Right kidney (tissue), 1 donor: ENCODE measurements at regions not wholly inside any gene's neighbourhood (a gene's known extent, or its start where the extent isn't known, plus 50 kb on each side); places are given as distances from the start of the nearest gene placed in this dataset.
A peak's percentile ranks its signal among the peaks of the same experiment; 100 is the strongest.
"Not testable (repeated sequence)": the region's sequence is repeated elsewhere in the genome, so short reads cannot be mapped to it uniquely, and the experiment has no call there.

ENCODE experiments used
- DNase-seq: peaks from one replicate; pipeline ENCODE4 v3.0.0-alpha.2; 2016

GRCh38 chr11:71638801-71639519 lies 56.3 kb upstream of the KRTAP5-11 start:
- peak; percentile 79 for DNase-seq

DNA sequence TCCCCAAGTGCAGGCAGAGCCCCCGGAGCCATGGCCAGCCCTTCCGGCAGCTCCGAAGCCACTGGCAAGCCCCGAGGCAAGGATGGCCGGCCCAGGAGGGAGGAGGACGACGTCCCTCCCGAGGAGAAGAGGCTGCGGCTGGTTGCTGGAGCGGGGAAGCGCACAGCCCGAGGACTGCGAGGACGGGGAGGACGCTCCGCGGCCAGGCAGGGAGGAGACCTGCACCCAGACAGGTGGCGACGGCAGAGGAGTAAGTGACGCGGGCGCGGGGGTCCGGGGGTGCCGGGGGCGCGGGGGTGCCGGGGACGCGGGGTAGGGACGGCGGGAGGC lies 56.8 kb upstream of the KRTAP5-11 start:
- peak; percentile 75 for DNase-seq

DNA sequence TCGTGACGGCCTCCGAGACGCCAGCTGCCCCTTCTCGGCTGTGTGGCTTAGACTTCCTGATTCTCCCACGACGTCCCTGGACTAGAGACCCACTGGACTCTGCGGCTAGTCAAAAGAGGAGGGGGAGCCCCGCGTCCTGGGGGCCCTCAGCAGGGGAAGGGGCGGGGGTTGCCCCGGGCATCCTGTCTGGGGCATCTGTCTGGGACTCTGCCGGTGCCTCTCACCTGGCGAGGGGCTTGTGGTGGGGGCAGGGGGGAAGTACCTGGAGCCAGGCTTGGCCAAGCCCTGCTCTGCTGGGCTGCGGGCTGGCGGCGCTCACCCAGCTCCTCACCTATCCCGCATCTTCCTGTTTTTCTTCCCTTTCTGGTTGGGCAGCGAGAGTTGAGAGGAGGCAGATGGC lies 57.2 kb upstream of the KRTAP5-11 start:
- DNase-seq, result not testable (repeated sequence)

DNA sequence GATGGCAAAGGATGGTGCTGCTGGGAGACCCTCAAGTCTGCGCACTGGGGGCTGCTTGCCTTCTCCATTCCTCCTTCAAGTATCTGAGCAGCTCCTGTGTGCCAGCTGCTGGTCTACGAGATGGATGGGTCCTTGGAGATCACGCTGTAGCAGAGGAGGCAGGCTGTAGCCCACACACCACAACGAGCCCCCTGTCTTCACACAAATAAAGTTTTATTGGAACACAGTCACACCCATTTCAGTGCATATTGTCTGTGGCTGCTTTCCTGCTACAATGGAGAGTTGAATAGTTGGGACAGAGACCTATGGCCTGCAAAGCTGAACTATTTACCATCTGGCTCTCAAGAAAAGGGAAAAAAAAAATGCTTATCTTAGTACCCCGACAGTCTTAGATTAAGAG lies 64.4 kb upstream of the KRTAP5-11 start:
- DNase-seq, result not testable (repeated sequence)

DNA sequence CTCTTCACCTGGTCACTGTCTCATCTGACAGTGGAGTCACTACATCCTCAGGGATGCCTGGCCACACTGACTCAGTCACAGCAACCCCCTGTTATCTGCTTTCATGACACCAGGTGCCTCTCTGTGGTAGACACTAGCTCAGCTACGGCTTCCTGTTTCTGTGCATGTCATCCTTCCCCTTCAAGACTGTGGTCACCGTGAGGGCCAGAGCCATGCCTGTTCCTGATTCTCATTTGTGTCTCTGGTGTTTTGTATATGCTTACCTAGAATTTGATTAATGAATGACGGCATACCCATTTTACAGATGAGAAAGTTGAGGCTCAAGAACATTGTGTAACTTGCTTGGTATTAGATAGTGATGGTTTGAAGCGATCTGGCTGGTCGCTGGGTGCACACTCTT lies 70.3 kb upstream of the KRTAP5-11 start:
- DNase-seq, result not testable (repeated sequence)

DNA sequence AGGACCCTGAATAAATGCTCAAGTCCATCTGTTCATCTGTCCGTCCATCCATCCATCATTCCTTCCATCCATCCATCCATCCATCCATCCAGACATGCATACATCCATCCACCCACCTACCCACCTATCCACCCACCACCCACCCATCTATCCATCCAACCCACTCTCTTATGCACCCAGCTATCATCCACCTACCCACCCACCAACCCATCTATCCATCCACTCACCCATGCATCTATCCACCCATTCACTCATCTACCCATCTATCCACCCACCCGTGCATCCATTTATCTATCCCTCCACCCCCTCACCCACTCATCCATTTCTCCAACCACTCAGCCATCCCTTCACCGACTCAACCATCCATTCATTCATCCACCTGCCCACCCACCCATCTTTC lies 71.7 kb upstream of the KRTAP5-11 start:
- DNase-seq, result not testable (repeated sequence)

GRCh38 chr11:71655041-71655440 lies 72.4 kb upstream of the KRTAP5-11 start:
- DNase-seq, result not testable (repeated sequence)

DNA sequence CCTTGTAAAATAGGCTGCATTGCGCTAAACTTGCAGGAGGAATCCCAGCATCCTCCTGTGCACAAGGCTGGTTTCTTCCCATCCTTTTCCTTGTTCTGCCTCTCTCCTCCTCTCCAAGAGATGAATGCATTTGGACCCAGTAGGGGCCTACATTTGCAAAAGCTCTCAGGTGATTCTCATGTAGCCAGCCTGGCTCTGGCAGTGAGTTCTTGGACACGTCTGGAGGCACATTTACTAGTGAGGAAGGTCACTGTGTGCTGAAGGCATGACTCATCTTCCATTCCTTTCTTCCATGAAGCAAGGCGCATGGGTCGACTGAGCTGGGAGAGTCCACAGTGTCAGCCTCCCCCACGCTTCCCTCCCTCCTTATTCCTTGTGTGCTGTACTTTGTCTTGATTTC lies 73.8 kb upstream of the KRTAP5-11 start:
- DNase-seq, result not testable (repeated sequence)

GRCh38 chr11:71664941-71665340 lies 82.3 kb upstream of the KRTAP5-11 start:
- not testable (repeated sequence) for DNase-seq

DNA sequence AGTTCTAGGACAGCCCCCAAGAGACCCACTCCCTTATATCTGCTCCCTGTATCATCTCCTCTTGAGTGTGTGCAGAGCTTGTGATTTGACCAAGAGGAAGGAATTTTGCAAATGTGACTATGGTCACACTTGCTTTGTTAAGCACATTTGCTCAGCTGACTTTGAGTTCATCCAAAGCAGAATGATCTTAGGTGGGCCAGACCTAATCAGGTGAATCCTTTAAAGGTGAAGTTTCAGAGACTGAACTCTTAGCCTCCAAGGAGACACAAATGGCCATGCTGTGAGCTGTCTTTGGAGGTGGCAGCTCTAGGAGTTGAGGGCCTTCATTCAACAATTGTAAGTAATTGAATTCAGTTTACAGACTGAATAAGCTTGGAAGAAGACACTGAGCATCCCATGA lies 115.4 kb upstream of the KRTAP5-11 start:
- not testable (repeated sequence) for DNase-seq

DNA sequence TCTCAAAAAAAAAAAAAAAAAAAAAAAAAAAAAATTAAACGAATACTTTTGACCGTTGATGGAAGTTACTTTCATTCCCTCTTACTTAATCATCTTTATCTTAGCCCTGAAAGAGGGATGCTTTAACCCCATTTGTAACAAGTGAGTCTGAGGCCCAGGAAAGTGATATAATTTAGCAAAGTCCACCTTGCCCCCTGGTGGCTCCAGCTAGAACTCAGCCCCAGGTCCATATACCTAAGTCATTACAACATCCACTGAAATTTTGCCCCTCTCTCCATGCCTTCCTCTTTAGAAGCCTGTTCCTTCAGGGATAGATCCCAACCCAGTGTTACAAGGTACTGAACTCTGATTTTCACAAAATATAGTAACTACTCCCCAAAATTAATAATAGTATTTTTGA lies 116.3 kb upstream of the KRTAP5-11 start:
- DNase-seq, result not testable (repeated sequence)

DNA sequence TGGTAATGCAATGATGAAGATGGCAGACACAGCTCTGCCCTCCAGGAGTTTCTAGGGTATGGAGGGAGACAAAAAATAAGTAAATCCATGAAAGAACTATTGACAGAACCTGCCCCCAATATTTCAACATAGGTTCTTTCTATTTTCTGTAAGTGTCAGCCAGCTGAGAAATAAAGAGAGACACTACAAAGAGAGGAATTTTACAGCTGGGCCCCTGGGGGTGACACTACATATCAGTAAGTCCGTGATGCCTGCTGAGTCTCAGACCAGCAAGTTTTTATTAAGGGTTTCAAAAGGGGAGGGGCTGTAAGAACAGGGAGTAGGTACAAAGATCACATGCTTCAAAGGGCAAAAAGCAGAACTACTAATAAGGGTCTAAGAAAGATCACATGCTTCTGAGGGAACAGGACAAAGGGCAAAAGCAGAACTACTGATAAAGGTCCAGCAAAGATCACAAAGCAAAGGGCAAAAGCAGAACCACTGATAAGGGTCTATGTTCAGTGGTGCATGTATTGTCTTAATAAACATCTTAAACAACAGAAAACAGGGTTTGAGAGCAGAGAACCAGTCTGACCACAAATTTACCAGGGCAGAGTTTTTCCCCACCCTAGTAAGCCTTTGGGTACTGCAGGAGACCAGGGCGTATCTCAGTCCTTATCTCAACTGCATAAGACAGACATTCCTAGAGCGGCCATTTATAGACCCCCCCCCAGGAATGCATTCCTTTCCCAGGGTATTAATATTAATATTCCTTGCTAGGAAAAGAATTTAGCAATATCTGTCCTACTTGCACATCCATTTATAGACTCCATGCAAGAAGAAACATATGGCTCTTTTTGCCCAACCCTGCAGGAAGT lies 119.0 kb upstream of the KRTAP5-11 start:
- not testable (repeated sequence) for DNase-seq

DNA sequence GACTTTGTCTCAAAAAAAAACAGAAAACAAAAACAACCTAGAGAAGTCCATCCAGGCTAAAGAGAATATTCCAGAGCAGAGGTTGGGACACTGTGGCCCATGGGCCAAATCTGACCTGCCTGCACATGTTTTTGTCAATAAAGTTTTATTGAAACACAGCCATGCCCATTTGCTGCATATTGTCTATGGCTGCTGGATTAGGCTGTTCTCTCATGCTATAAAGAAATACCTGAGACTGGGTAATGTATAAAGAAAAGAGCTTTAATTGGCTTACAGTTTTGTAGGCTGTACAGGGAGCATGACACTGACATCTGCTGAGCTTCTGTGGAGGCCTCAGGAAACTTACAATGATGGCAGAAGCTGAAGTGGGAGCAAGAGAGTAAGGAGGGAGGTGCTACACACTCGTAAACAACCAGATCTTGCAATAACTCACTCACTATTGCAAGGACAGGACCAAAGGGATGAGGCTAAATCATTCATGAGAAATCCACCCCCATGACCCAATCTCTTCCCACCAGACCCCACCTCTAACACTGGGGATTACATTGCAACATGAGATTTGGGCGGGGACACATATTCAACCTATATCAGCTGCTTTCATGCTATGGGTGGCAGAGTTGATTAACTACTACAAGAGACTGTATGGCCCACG lies 122.5 kb upstream of the KRTAP5-11 start:
- not testable (repeated sequence) for DNase-seq

GRCh38 chr11:71705738-71706432 lies 123.2 kb upstream of the KRTAP5-11 start:
- not testable (repeated sequence) for DNase-seq

- not testable (repeated sequence) for DNase-seq
These were observed 124.4 kb upstream of the KRTAP5-11 start for GRCh38 chr11:71707083-71707482.

- DNase-seq, result not testable (repeated sequence)
These were observed 123.5 kb upstream of the DEFB108B start for GRCh38 chr11:71709541-71709940.

GRCh38 chr11:71710171-71710671 lies 122.8 kb upstream of the DEFB108B start:
- peak; percentile 36 for DNase-seq

- peak; percentile 39 for DNase-seq
These were observed 122.2 kb upstream of the DEFB108B start for GRCh38 chr11:71710701-71711385.

DNA sequence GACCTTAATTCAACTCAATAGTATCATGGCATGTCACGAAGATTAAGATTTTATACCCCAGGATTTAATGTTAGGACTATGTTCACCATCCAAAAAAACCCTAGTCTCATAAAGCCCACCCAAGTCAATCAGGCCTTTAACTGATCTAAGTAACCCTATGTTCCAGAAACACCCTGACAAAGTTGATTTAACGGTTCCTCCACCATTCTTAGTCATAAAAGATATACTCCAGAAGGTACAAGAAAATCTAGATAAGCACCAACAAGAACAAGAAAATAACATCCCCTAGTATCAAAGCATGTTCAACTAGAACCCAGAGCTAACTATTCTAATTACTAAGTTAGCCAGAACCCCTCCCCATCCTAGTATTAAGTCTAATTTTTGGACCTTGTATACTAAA lies 120.7 kb upstream of the DEFB108B start:
- not testable (repeated sequence) for DNase-seq

DNA sequence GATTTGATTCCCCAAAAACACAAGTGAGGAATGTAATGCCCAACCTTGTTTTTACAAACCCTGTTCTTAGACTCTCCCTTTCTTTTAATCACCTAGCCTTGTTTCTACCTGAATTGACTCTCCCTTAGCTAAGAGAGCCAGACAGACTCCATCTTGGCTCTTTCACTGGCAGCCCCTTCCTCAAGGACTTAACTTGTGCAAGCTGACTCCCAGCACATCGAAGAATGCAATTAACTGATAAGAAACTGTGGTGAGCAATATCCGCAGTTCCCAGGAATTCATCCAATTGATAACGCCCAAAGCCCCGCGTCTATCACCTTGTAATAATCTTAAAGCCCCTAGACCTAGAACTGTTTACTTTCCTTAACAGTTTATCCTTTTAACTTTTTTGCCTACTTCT lies 120.2 kb upstream of the DEFB108B start:
- not testable (repeated sequence) for DNase-seq

DNA sequence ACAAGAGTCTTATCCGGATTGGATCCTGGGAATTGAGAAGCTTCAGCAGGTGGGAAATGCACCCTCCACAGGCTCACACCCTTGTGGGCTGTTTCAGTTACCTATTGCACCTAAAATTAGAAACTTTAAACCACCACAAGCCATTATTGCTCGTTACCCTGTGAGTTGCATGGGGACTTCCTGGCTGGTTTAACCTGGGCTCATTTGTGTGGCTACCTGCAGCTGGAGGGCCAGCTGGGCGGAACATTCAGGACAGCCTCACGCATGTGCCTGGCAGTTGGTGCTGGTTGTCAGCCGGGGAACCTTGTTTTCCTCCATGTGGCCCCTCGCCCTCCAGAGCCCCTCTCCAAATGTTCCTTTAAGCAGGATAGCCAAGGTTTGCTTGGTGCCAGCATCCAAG lies 118.5 kb upstream of the DEFB108B start:
- not testable (repeated sequence) for DNase-seq

DNA sequence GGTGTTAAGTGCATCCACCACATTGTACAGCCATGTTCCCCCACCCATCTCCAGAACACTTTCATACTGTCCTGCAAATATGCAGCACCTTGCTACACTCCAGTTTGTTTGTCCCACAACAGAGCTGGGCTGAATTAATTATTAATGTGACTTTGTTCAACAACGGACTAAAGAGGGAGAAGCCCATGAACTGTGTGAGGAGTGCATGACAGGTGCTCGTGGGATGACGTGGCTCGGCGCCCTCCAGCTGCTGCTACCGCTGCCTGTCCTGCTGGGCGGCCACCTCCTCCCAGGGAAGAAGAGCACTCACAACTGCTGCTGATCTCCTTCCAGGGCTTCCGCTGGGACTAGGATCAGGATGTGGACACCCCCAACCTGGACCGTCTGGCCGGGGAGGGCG lies 111.2 kb upstream of the DEFB108B start:
- DNase-seq, result not testable (repeated sequence)
